Astrocyte (in vitro differentiated cells and primary cell): ENCODE measurements at regions not wholly inside any gene's neighbourhood (a gene's known extent, or its start where the extent isn't known, plus 50 kb on each side); places are given as distances from the start of the nearest gene placed in this dataset.

Experiments
- DNase-seq: peaks from one replicate; pipeline ENCODE4 v3.0.0-alpha.2; 2010; ENCODE audit warnings: low read depth
- FAIRE-seq: peaks from 2 replicates; lab custom pipeline; 2011; peaks lifted over from hg19 to GRCh38; lab: Jason Lieb, UNC
- H2AFZ ChIP-seq: 2 replicates; pipeline ENCODE4 v1.6.0; 2012; ENCODE audit warnings: low read depth, low read length, inconsistent platforms
- H3K27ac ChIP-seq: 2 replicates; pipeline ENCODE4 v1.5.1; 2011; ENCODE audit warnings: low read depth, low read length, inconsistent platforms
- H3K27me3 ChIP-seq: 2 replicates; pipeline ENCODE4 v1.6.0; 2011; ENCODE audit warnings: low read length, inconsistent platforms; ENCODE audit not compliant: insufficient read depth
- H3K36me3 ChIP-seq: 2 replicates; pipeline ENCODE4 v1.5.1; 2011; ENCODE audit warnings: low read length, inconsistent platforms; ENCODE audit not compliant: insufficient read depth
- H3K4me1 ChIP-seq: 2 replicates; pipeline ENCODE4 v1.5.1; 2011; ENCODE audit warnings: low read length, inconsistent platforms; ENCODE audit not compliant: insufficient read depth
- H3K4me2 ChIP-seq: 2 replicates; pipeline ENCODE4 v1.6.0; 2012; ENCODE audit warnings: low read length, inconsistent platforms
- H3K4me3 ChIP-seq: 2 replicates; pipeline ENCODE4 v1.5.1; 2011; ENCODE audit warnings: low read depth, mild to moderate bottlenecking, low read length, inconsistent platforms; ENCODE audit not compliant: insufficient read depth
- H3K79me2 ChIP-seq: 2 replicates; pipeline ENCODE4 v1.6.0; 2012; ENCODE audit warnings: mild to moderate bottlenecking, low read length, inconsistent platforms; ENCODE audit not compliant: insufficient read depth
- H3K9ac ChIP-seq: 2 replicates; pipeline ENCODE4 v1.6.0; 2012; ENCODE audit warnings: mild to moderate bottlenecking, low read length, inconsistent platforms
- H3K9me3 ChIP-seq: 2 replicates; pipeline ENCODE4 v1.5.1; 2012; ENCODE audit warnings: low read depth, mild to moderate bottlenecking, low read length, inconsistent platforms; ENCODE audit not compliant: insufficient read depth
- H4K20me1 ChIP-seq: 2 replicates; pipeline ENCODE4 v1.6.0; 2012; ENCODE audit warnings: low read length, inconsistent platforms; ENCODE audit not compliant: insufficient read depth
- H3K27ac Mint-ChIP-seq: one replicate; pipeline ENCODE4 v1.8.0; 2021; ENCODE audit warnings: mild to moderate bottlenecking, mixed read lengths; ENCODE audit not compliant: unreplicated experiment
- H3K27me3 Mint-ChIP-seq: one replicate; pipeline ENCODE4 v1.8.0; 2021; ENCODE audit warnings: low read depth, mixed read lengths; ENCODE audit not compliant: unreplicated experiment
- H3K36me3 Mint-ChIP-seq: one replicate; pipeline ENCODE4 v1.8.0; 2021; ENCODE audit warnings: low read depth, mixed read lengths; ENCODE audit not compliant: unreplicated experiment
- H3K4me1 Mint-ChIP-seq: one replicate; pipeline ENCODE4 v1.8.0; 2021; ENCODE audit warnings: low read depth, mixed read lengths; ENCODE audit not compliant: unreplicated experiment
- H3K4me3 Mint-ChIP-seq: one replicate; pipeline ENCODE4 v1.8.0; 2021; ENCODE audit warnings: mild to moderate bottlenecking, moderate library complexity, mixed read lengths; ENCODE audit not compliant: unreplicated experiment
- H3K9me3 Mint-ChIP-seq: one replicate; pipeline ENCODE4 v1.8.0; 2021; ENCODE audit warnings: mild to moderate bottlenecking, mixed read lengths; ENCODE audit not compliant: unreplicated experiment
- CTCF ChIP-seq: IDR thresholded peaks from 2 replicates; pipeline ENCODE4 v1.5.1; 2011; ENCODE audit warnings: low read depth, mild to moderate bottlenecking, inconsistent platforms, low read length, moderate library complexity; ENCODE audit not compliant: insufficient read depth
- EZH2 ChIP-seq: IDR thresholded peaks from 2 replicates; pipeline ENCODE4 v1.6.1; 2012; ENCODE audit warnings: mild to moderate bottlenecking, low read length, inconsistent platforms; ENCODE audit not compliant: insufficient read depth

DNA sequence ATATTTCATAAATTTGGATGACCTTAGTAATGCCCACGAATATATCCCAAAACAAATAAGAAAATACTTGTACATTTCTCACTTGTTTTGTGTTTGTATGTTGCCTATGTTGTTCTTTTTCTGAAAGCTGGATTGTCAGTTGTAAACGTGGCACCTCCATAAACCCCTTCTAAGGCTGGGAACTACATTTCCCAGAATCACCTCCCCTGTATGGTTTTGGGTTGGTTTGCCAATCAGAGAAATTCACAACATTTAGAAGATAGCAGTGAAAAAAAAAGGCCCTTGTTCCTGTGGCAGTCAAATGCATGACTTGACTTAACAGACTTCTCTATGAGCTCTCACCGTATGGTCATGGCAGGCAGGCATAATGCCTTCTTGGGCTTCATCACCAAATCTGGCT is 676.3 kb upstream of the STEAP1 start:
- no peaks in the 10 kb centered on the region for H3K36me3 Mint-ChIP-seq
- H4K20me1 ChIP-seq = no peaks in the 10 kb centered on the region
- no peak overlapping the region for H2AFZ ChIP-seq
- H3K9me3 ChIP-seq = no peaks in the 10 kb centered on the region
- H3K9me3 Mint-ChIP-seq = no peaks in the 10 kb centered on the region
- H3K4me3 ChIP-seq = no peak overlapping the region
- no peak overlapping the region for H3K4me2 ChIP-seq
- no peaks in the 10 kb centered on the region for H3K4me1 ChIP-seq
- H3K9ac ChIP-seq = no peak overlapping the region
- DNase-seq (no peak), FAIRE-seq (no peak)
- H3K4me1 Mint-ChIP-seq = no peaks in the 10 kb centered on the region
- no peaks in the 10 kb centered on the region for H3K27me3 ChIP-seq
- H3K27ac Mint-ChIP-seq = no peak overlapping the region
- H3K79me2 ChIP-seq = no peaks in the 10 kb centered on the region
- TF ChIP-seq EZH2 = no peak
- no peak for TF ChIP-seq CTCF
- no peak overlapping the region for H3K27ac ChIP-seq
- no peaks in the 10 kb centered on the region for H3K27me3 Mint-ChIP-seq
- H3K36me3 ChIP-seq = no peaks in the 10 kb centered on the region
- H3K4me3 Mint-ChIP-seq = no peak overlapping the region

DNA sequence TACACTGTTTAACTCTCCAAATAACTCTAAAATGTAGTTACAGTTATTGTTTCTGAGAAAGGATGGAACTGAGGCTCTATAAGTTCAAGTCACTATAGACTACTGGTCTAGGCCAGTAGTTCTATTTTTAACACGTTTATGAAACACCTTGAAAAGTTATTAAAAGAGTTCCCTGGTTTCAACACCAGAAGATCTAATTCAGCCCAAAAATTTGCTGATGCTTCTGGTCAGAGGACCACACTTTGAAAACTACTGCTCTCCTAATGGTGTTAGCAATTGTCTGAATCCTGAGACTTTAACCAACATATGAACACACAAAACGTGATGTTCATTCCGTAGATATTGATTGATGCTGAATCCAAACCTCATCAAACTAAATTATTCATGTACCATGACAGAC is 658.6 kb upstream of the STEAP1 start:
- no peak for FAIRE-seq

More for the DNA sequence above, 658.6 kb upstream of the STEAP1 start:
- no peak overlapping the region for H3K4me2 ChIP-seq
- no peaks in the 10 kb centered on the region for H3K27me3 ChIP-seq
- H3K4me3 Mint-ChIP-seq = no peak overlapping the region
- H3K9me3 ChIP-seq = no peaks in the 10 kb centered on the region
- no peak overlapping the region for H2AFZ ChIP-seq
- no peaks in the 10 kb centered on the region for H3K9me3 Mint-ChIP-seq
- H3K36me3 Mint-ChIP-seq = no peaks in the 10 kb centered on the region
- no peaks in the 10 kb centered on the region for H3K36me3 ChIP-seq
- no peaks in the 10 kb centered on the region for H3K27me3 Mint-ChIP-seq
- no peak overlapping the region for H3K4me3 ChIP-seq
- H3K4me1 ChIP-seq = no peaks in the 10 kb centered on the region
- no peak for TF ChIP-seq CTCF
- TF ChIP-seq EZH2 = no peak
- H3K79me2 ChIP-seq = no peaks in the 10 kb centered on the region
- no peak overlapping the region for H3K27ac Mint-ChIP-seq
- H3K9ac ChIP-seq = no peak overlapping the region
- H4K20me1 ChIP-seq = no peaks in the 10 kb centered on the region
- H3K4me1 Mint-ChIP-seq = no peaks in the 10 kb centered on the region
- no peak overlapping the region for H3K27ac ChIP-seq
- DNase-seq = no peak
